Spinal cord (tissue), 9 donors: ENCODE measurements at regions not wholly inside any gene's neighbourhood (a gene's known extent, or its start where the extent isn't known, plus 50 kb on each side); places are given as distances from the start of the nearest gene placed in this dataset.
"Not testable (repeated sequence)": the region's sequence is repeated elsewhere in the genome, so short reads cannot be mapped to it uniquely, and the experiment has no call there.

Source experiments
- DNase-seq, 6 donors: peaks; one replicate each; pipeline versions ENCODE4 v3.0.0 to v3.0.0-alpha.2; 2013 to 2015; ENCODE audit warnings: low spot score in 6 of 6, low read depth in 4 of 6
- H3K27ac ChIP-seq: one replicate; pipeline ENCODE4 v1.5.1; 2013; ENCODE audit warnings: low read depth, low read length, control low read depth
- H3K27me3 ChIP-seq: one replicate; pipeline ENCODE4 v1.6.1; 2013; ENCODE audit warnings: low read length; ENCODE audit not compliant: control insufficient read depth, insufficient read depth
- H3K36me3 ChIP-seq: one replicate; pipeline ENCODE4 v1.6.1; 2013; ENCODE audit warnings: low read length; ENCODE audit not compliant: control insufficient read depth, insufficient read depth
- H3K4me1 ChIP-seq: one replicate; pipeline ENCODE4 v1.6.1; 2013; ENCODE audit warnings: low read length; ENCODE audit not compliant: control insufficient read depth, insufficient read depth
- H3K4me3 ChIP-seq: one replicate; pipeline ENCODE4 v1.5.1; 2013; ENCODE audit warnings: low read depth, low read length, control low read depth
- H3K9me3 ChIP-seq: one replicate; pipeline ENCODE4 v1.6.1; 2013; ENCODE audit warnings: low read length; ENCODE audit not compliant: control insufficient read depth, insufficient read depth
- WGBS: methylation state at CpG from one replicate; pipeline ENCODE4 v1.1.5; 2013; ENCODE audit warnings: missing lambda C conversion rate; ENCODE audit not compliant: insufficient coverage; 5-methylcytosine and 5-hydroxymethylcytosine counted together
- donor health status: healthy.

- H3K27me3 ChIP-seq = peaks cover 6% of the 10 kb centered on the region
- H3K27ac ChIP-seq = no peak overlapping the region
- DNase-seq = no peak
- no peak overlapping the region for H3K4me3 ChIP-seq
- WGBS = 50% methylated on average over 1 of the region's 2 CpGs
- no peaks in the 10 kb centered on the region for H3K9me3 ChIP-seq
- H3K36me3 ChIP-seq = no peaks in the 10 kb centered on the region
- peaks cover 6% of the 10 kb centered on the region for H3K4me1 ChIP-seq
Measured at GRCh38 chr7:26081638-26082037, 70.4 kb upstream of the NFE2L3 start.

GRCh38 chr7:26083113-26083512 is 68.9 kb upstream of the NFE2L3 start:
- peak in 1 of 6 donors; percentile 13 for DNase-seq
- Histone ChIP-seq H3K9me3 (no peaks in the 10 kb centered on the region), H3K4me1 (peaks cover 6% of the 10 kb centered on the region), H3K36me3 (no peaks in the 10 kb centered on the region), H3K27ac (no peak overlapping the region), H3K27me3 (peaks cover 6% of the 10 kb centered on the region), H3K4me3 (no peak overlapping the region)
- 54% methylated on average over 2 of the region's 2 CpGs for WGBS

GRCh38 chr7:26084418-26084817 is 67.6 kb upstream of the NFE2L3 start:
- DNase-seq = no peak
- Histone ChIP-seq H3K27ac (no peak overlapping the region), H3K36me3 (no peaks in the 10 kb centered on the region), H3K9me3 (no peaks in the 10 kb centered on the region), H3K4me3 (no peak overlapping the region), H3K27me3 (peaks cover under 1% of the 10 kb centered on the region), H3K4me1 (no peaks in the 10 kb centered on the region)
- WGBS = 96% methylated on average over 4 of the region's 7 CpGs

- no peak overlapping the region for H3K4me3 ChIP-seq
- no peaks in the 10 kb centered on the region for H3K27me3 ChIP-seq
- no peaks in the 10 kb centered on the region for H3K9me3 ChIP-seq
- DNase-seq = no peak
- H3K27ac ChIP-seq = no peak overlapping the region
- no peaks in the 10 kb centered on the region for H3K36me3 ChIP-seq
- H3K4me1 ChIP-seq = no peaks in the 10 kb centered on the region
- 98% methylated on average over 4 of the region's 7 CpGs for WGBS
Measured at GRCh38 chr7:26085771-26086170, 66.2 kb upstream of the NFE2L3 start.

GRCh38 chr7:26087321-26088091 is 64.5 kb upstream of the NFE2L3 start:
- Histone ChIP-seq H3K27me3 (no peaks in the 10 kb centered on the region), H3K4me1 (no peaks in the 10 kb centered on the region), H3K9me3 (no peaks in the 10 kb centered on the region), H3K36me3 (no peaks in the 10 kb centered on the region), H3K27ac (no peak overlapping the region), H3K4me3 (no peak overlapping the region)
- WGBS = 90% methylated on average over 3 of the region's 7 CpGs
- DNase-seq = no peak

- not testable (repeated sequence) for DNase-seq, H3K27ac ChIP-seq, H3K4me3 ChIP-seq, H3K36me3 ChIP-seq, H3K27me3 ChIP-seq, H3K4me1 ChIP-seq, H3K9me3 ChIP-seq
- no CpG with 5 or more reads among the region's 6 CpGs for WGBS
Measured at GRCh38 chr7:26089469-26089868, 62.5 kb upstream of the NFE2L3 start.

GRCh38 chr7:26090927-26091519 is 61.0 kb upstream of the NFE2L3 start:
- Histone ChIP-seq H3K36me3 (no peaks in the 10 kb centered on the region), H3K4me1 (no peaks in the 10 kb centered on the region), H3K27me3 (no peaks in the 10 kb centered on the region), H3K9me3 (no peaks in the 10 kb centered on the region), H3K27ac (no peak overlapping the region), H3K4me3 (no peak overlapping the region)
- peak; percentile 36 to 94 (median 65) for DNase-seq
- no CpG with 5 or more reads among the region's 6 CpGs for WGBS

- H3K4me3 ChIP-seq = no peak overlapping the region
- DNase-seq = no peak
- no peaks in the 10 kb centered on the region for H3K4me1 ChIP-seq
- H3K36me3 ChIP-seq = no peaks in the 10 kb centered on the region
- no peaks in the 10 kb centered on the region for H3K27me3 ChIP-seq
- no peak overlapping the region for H3K27ac ChIP-seq
- no peaks in the 10 kb centered on the region for H3K9me3 ChIP-seq
- WGBS = 56% methylated on average over 3 of the region's 4 CpGs
Measured at GRCh38 chr7:26091933-26092332, 60.1 kb upstream of the NFE2L3 start.

- Histone ChIP-seq H3K27ac (no peak overlapping the region), H3K27me3 (no peaks in the 10 kb centered on the region), H3K36me3 (no peaks in the 10 kb centered on the region), H3K4me3 (no peak overlapping the region), H3K9me3 (no peaks in the 10 kb centered on the region), H3K4me1 (no peaks in the 10 kb centered on the region)
- DNase-seq = no peak
Measured at GRCh38 chr7:26093023-26093422, 59.0 kb upstream of the NFE2L3 start.

GRCh38 chr7:26096136-26096535 is 55.9 kb upstream of the NFE2L3 start:
- 79% methylated on average over 1 of the region's 3 CpGs for WGBS
- H3K9me3 ChIP-seq = no peaks in the 10 kb centered on the region

More at GRCh38 chr7:26096136-26096535, 55.9 kb upstream of the NFE2L3 start:
- no peaks in the 10 kb centered on the region for H3K36me3 ChIP-seq
- no peaks in the 10 kb centered on the region for H3K27me3 ChIP-seq
- no peak for DNase-seq
- H3K4me1 ChIP-seq = peaks cover 4% of the 10 kb centered on the region
- no peak overlapping the region for H3K4me3 ChIP-seq
- no peak overlapping the region for H3K27ac ChIP-seq
